Endothelial cell of umbilical vein (primary cell): ENCODE measurements at regions not wholly inside any gene's neighbourhood (a gene's known extent, or its start where the extent isn't known, plus 50 kb on each side); places are given as distances from the start of the nearest gene placed in this dataset.

Experiments
- CTCF ChIP-seq, 2 donors: IDR thresholded peaks; 1 replicate in 1 of 2; 2 replicates in 1 of 2; pipeline ENCODE4 v1.5.1; 2011; ENCODE audit warnings: low read length in 2 of 2, mild to moderate bottlenecking in 2 of 2, moderate library complexity in 2 of 2, control low read depth in 1 of 2, inconsistent platforms in 1 of 2, low read depth in 1 of 2; ENCODE audit not compliant: insufficient read depth in 1 of 2; ENCODE audit errors: extremely low read depth in 1 of 2
- JUN ChIP-seq: IDR thresholded peaks from 2 replicates; pipeline ENCODE4 v1.6.1; 2011; ENCODE audit warnings: borderline replicate concordance, low read depth; ENCODE audit not compliant: insufficient read length, insufficient read depth
- POLR2A ChIP-seq: IDR thresholded peaks from 2 replicates; pipeline ENCODE4 v1.6.1; 2012; ENCODE audit warnings: low read depth, mild to moderate bottlenecking, control low read depth, low read length

- no peak for TF ChIP-seq CTCF (IDR thresholded peaks at IDR 0.05; ENCODE audit: extremely low read depth in 1 of 2, insufficient read depth in 1 of 2, low read depth in 1 of 2, low read length in 2 of 2)
- no peak for TF ChIP-seq POLR2A
- TF ChIP-seq JUN: no peak
These were observed 79.2 kb upstream of the COL8A1 start for GRCh38 chr3:99559196-99559595.
